GM19463 (cell line): ENCODE measurements at regions not wholly inside any gene's neighbourhood (a gene's known extent, or its start where the extent isn't known, plus 50 kb on each side); places are given as distances from the start of the nearest gene placed in this dataset.
"Not testable (repeated sequence)": the region's sequence is repeated elsewhere in the genome, so short reads cannot be mapped to it uniquely, and the experiment has no call there.

Experiments
- ATAC-seq: cut with Tn5 transposase; IDR thresholded peaks from one replicate; pipeline ENCODE4 v1.9.1; 2021; ENCODE audit warnings: mild to moderate bottlenecking, moderate library complexity; ENCODE audit not compliant: unreplicated experiment

- ATAC-seq = not testable (repeated sequence)
Measured at GRCh38 chr16:31975826-31976419, 102.3 kb downstream of the ZNF267 start.

- not testable (repeated sequence) for ATAC-seq
Measured at GRCh38 chr16:31978463-31978862, 104.9 kb downstream of the ZNF267 start.

GRCh38 chr16:31981739-31982138 is 108.1 kb downstream of the ZNF267 start:
- not testable (repeated sequence) for ATAC-seq

- not testable (repeated sequence) for ATAC-seq
Measured at GRCh38 chr16:31982986-31983385, 109.4 kb downstream of the ZNF267 start.

- not testable (repeated sequence) for ATAC-seq
Measured at GRCh38 chr16:31983666-31984065, 110.1 kb downstream of the ZNF267 start.

- not testable (repeated sequence) for ATAC-seq
Measured at GRCh38 chr16:31986895-31987294, 113.3 kb downstream of the ZNF267 start.

GRCh38 chr16:31988595-31989581 is 115.3 kb downstream of the ZNF267 start:
- peak; percentile 73 for ATAC-seq

GRCh38 chr16:31990261-31990660 is 116.7 kb downstream of the ZNF267 start:
- ATAC-seq = not testable (repeated sequence)

- not testable (repeated sequence) for ATAC-seq
Measured at GRCh38 chr16:31990980-31991379, 117.4 kb downstream of the ZNF267 start.

- ATAC-seq = not testable (repeated sequence)
Measured at GRCh38 chr16:31996325-31996724, 122.7 kb downstream of the ZNF267 start.

GRCh38 chr16:32002496-32002895 is 128.9 kb downstream of the ZNF267 start:
- not testable (repeated sequence) for ATAC-seq

- ATAC-seq = not testable (repeated sequence)
Measured at GRCh38 chr16:32003819-32004218, 130.2 kb downstream of the ZNF267 start.

GRCh38 chr16:32038783-32039496 is 165.3 kb downstream of the ZNF267 start:
- not testable (repeated sequence) for ATAC-seq

- ATAC-seq = not testable (repeated sequence)
Measured at GRCh38 chr16:32039919-32040318, 166.3 kb downstream of the ZNF267 start.

- ATAC-seq = not testable (repeated sequence)
Measured at GRCh38 chr16:32066016-32066651, 187.0 kb upstream of the TP53TG3D start.

GRCh38 chr16:32071586-32071985 is 181.5 kb upstream of the TP53TG3D start:
- ATAC-seq = not testable (repeated sequence)

GRCh38 chr16:32083891-32084290 is 169.2 kb upstream of the TP53TG3D start:
- not testable (repeated sequence) for ATAC-seq

- not testable (repeated sequence) for ATAC-seq
Measured at GRCh38 chr16:32084656-32085401, 168.3 kb upstream of the TP53TG3D start.

GRCh38 chr16:32085438-32086141 is 167.5 kb upstream of the TP53TG3D start:
- ATAC-seq = not testable (repeated sequence)
